H1 (cell line): ENCODE measurements at regions not wholly inside any gene's neighbourhood (a gene's known extent, or its start where the extent isn't known, plus 50 kb on each side); places are given as distances from the start of the nearest gene placed in this dataset.

Source experiments
- CTCF ChIA-PET: fragments of 300-600 bp; sonication (Branson Sonifier 250); formaldehyde crosslinking; loops from one replicate; lab custom pipeline; 2021; ENCODE audit not compliant: partially characterized antibody; lab: Charles Lee
- POLR2A ChIA-PET: fragments of 300-600 bp; sonication (Branson Sonifier 250); formaldehyde crosslinking; loops from one replicate; lab custom pipeline; 2021; ENCODE audit warnings: inconsistent platforms; ENCODE audit not compliant: partially characterized antibody; lab: Charles Lee
- DNase-seq, 2 experiments: peaks; one replicate each; pipeline versions ENCODE4 v3.0.0 to v3.0.0-alpha.2; 2010 to 2022; ENCODE audit warnings: low spot score in 2 of 2, low read depth in 1 of 2, mixed read lengths in 1 of 2
- FAIRE-seq: peaks from 2 replicates; lab custom pipeline; 2011; peaks lifted over from hg19 to GRCh38; lab: Jason Lieb, UNC
- H2AFZ ChIP-seq: 2 replicates; pipeline ENCODE4 v1.8.1; 2012; ENCODE audit warnings: low read length, inconsistent platforms
- H2AK5ac ChIP-seq: 2 replicates; pipeline ENCODE4 v1.6.1; 2013; ENCODE audit warnings: low read depth, low read length
- H2BK120ac ChIP-seq: replicated peaks from 2 replicates; pipeline ENCODE3; 2013; ENCODE audit warnings: low read depth, low read length, inconsistent platforms
- H2BK12ac ChIP-seq: 2 replicates; pipeline ENCODE4 v1.6.1; 2013; ENCODE audit warnings: low read depth, low read length
- H2BK15ac ChIP-seq: 2 replicates; pipeline ENCODE4 v1.6.1; 2013; ENCODE audit warnings: low read length
- H2BK20ac ChIP-seq: 2 replicates; pipeline ENCODE4 v1.6.1; 2013; ENCODE audit warnings: low read length
- H2BK5ac ChIP-seq: 2 replicates; pipeline ENCODE4 v1.6.1; 2013; ENCODE audit warnings: low read depth, low read length
- H3K14ac ChIP-seq: 2 replicates; pipeline ENCODE4 v1.6.1; 2013; ENCODE audit warnings: inconsistent platforms; ENCODE audit not compliant: insufficient read length
- H3K18ac ChIP-seq: 2 replicates; pipeline ENCODE4 v1.6.1; 2013; ENCODE audit warnings: low read length; ENCODE audit errors: extremely low read depth
- H3K23ac ChIP-seq: 2 replicates; pipeline ENCODE4 v1.6.1; 2013; ENCODE audit warnings: inconsistent platforms; ENCODE audit not compliant: insufficient read length
- H3K23me2 ChIP-seq: 2 replicates; pipeline ENCODE4 v1.6.1; 2013; ENCODE audit warnings: low read depth, low read length
- H3K27ac ChIP-seq: 2 replicates; pipeline ENCODE4 v1.6.1; 2011; ENCODE audit warnings: low read depth, low read length, inconsistent platforms
- H3K27me3 ChIP-seq, 4 experiments: replicated peaks in 1 of 4; 1 replicate in 1 of 4; 2 replicates in 3 of 4; pipeline versions ENCODE4 v1.6.1 to v1.8.1; 2011 to 2013; ENCODE audit warnings: low read length in 3 of 4, mild to moderate bottlenecking in 3 of 4, inconsistent platforms in 2 of 4, mixed read lengths in 2 of 4, moderate library complexity in 1 of 4; ENCODE audit not compliant: control insufficient read depth in 3 of 4, insufficient read depth in 3 of 4; ENCODE audit errors: extremely low read depth in 1 of 4
- H3K36me3 ChIP-seq, 4 experiments: 2 replicates each; pipeline versions ENCODE4 v1.6.1 to v1.8.1; 2011 to 2013; ENCODE audit warnings: mild to moderate bottlenecking in 4 of 4, low read length in 3 of 4, moderate library complexity in 2 of 4, control low read depth in 1 of 4, inconsistent platforms in 1 of 4; ENCODE audit not compliant: insufficient read depth in 4 of 4, control insufficient read depth in 2 of 4
- H3K4ac ChIP-seq: replicated peaks from 2 replicates; pipeline ENCODE3; 2013; ENCODE audit warnings: low read length, low read depth, mixed read lengths, inconsistent platforms; ENCODE audit not compliant: insufficient read length
- H3K4me1 ChIP-seq, 4 experiments: replicated peaks in 1 of 4; 1 replicate in 1 of 4; 2 replicates in 3 of 4; pipeline versions ENCODE4 v1.6.1 to v1.8.1; 2011 to 2013; ENCODE audit warnings: low read length in 3 of 4, inconsistent platforms in 2 of 4, mixed read lengths in 1 of 4; ENCODE audit not compliant: insufficient read depth in 4 of 4, control insufficient read depth in 3 of 4
- H3K4me2 ChIP-seq, 2 experiments: 2 replicates each; pipeline versions ENCODE4 v1.6.1 to v1.8.1; 2011 to 2013; ENCODE audit warnings: low read depth in 2 of 2, low read length in 2 of 2, control low read depth in 1 of 2, inconsistent platforms in 1 of 2, mild to moderate bottlenecking in 1 of 2; ENCODE audit not compliant: insufficient read depth in 1 of 2
- H3K4me3 ChIP-seq, 4 experiments: fragments of 200-600, 300-600 bp in 1 of 4; sonication (generic), shearing (Covaris generic), sonication (Bioruptor Twin) in 1 of 4; 2 replicates each; pipeline versions ENCODE4 v1.5.1 to v1.8.1; 2011 to 2016; ENCODE audit warnings: low read length in 4 of 4, low read depth in 3 of 4, control low read depth in 2 of 4, inconsistent platforms in 2 of 4, mild to moderate bottlenecking in 2 of 4, mixed read lengths in 1 of 4, moderate library complexity in 1 of 4; ENCODE audit not compliant: insufficient read depth in 2 of 4; ENCODE audit errors: extremely low read depth in 1 of 4
- H3K56ac ChIP-seq: replicated peaks from 2 replicates; pipeline ENCODE3; 2013; ENCODE audit warnings: low read depth, mild to moderate bottlenecking, mixed read lengths, low read length, inconsistent platforms; ENCODE audit not compliant: insufficient read length
- H3K79me1 ChIP-seq: 2 replicates; pipeline ENCODE4 v1.6.1; 2013; ENCODE audit warnings: low read depth, low read length, control low read depth
- H3K79me2 ChIP-seq, 2 experiments: 2 replicates each; pipeline versions ENCODE4 v1.6.1 to v1.8.1; 2012 to 2013; ENCODE audit warnings: low read length in 2 of 2, mild to moderate bottlenecking in 2 of 2, inconsistent platforms in 1 of 2; ENCODE audit not compliant: insufficient read depth in 2 of 2, control insufficient read depth in 1 of 2
- H3K9ac ChIP-seq, 4 experiments: replicated peaks in 1 of 4; 1 replicate in 1 of 4; 2 replicates in 3 of 4; pipeline versions ENCODE4 v1.6.1 to v1.8.1; 2011 to 2013; ENCODE audit warnings: low read depth in 3 of 4, low read length in 3 of 4, control low read depth in 2 of 4, mild to moderate bottlenecking in 2 of 4, moderate library complexity in 2 of 4, inconsistent platforms in 1 of 4; ENCODE audit errors: extremely low read depth in 1 of 4
- H3K9me3 ChIP-seq, 2 experiments: 2 replicates each; pipeline versions ENCODE4 v1.6.1 to v1.8.1; 2012 to 2013; ENCODE audit warnings: mild to moderate bottlenecking in 2 of 2, moderate library complexity in 2 of 2, control low read depth in 1 of 2, inconsistent platforms in 1 of 2, low read depth in 1 of 2, low read length in 1 of 2, mixed read lengths in 1 of 2; ENCODE audit not compliant: insufficient read depth in 2 of 2
- H4K20me1 ChIP-seq, 2 experiments: replicated peaks in 1 of 2; 2 replicates each; pipeline versions ENCODE3 to v1.8.1; 2011 to 2013; ENCODE audit warnings: inconsistent platforms in 2 of 2, low read length in 2 of 2, mild to moderate bottlenecking in 1 of 2; ENCODE audit not compliant: insufficient read depth in 2 of 2, control insufficient read depth in 1 of 2
- H4K5ac ChIP-seq: 2 replicates; pipeline ENCODE4 v1.6.1; 2013; ENCODE audit warnings: low read length, low read depth, mixed read lengths, inconsistent platforms; ENCODE audit not compliant: insufficient read length
- H4K8ac ChIP-seq: 2 replicates; pipeline ENCODE4 v1.8.0; 2013; ENCODE audit warnings: mild to moderate bottlenecking, moderate library complexity, low read length, inconsistent platforms; ENCODE audit not compliant: insufficient read depth; ENCODE audit errors: extremely low read depth
- H4K91ac ChIP-seq: replicated peaks from 2 replicates; pipeline ENCODE3; 2013; ENCODE audit warnings: low read length, mixed read lengths, inconsistent platforms; ENCODE audit not compliant: insufficient read length
- CBX8 ChIP-seq: fragments of 300-800, 300-1000 bp; sonication (generic); IDR thresholded peaks from 2 replicates; pipeline ENCODE4 v1.7.1; 2016; ENCODE audit warnings: low read depth, low read length, borderline replicate concordance
- CEBPB ChIP-seq: IDR thresholded peaks from 2 replicates; pipeline ENCODE4 v1.6.1; 2012; ENCODE audit warnings: low read depth, low read length
- CTBP2 ChIP-seq: IDR thresholded peaks from 2 replicates; pipeline ENCODE4 v1.7.0; 2011; ENCODE audit warnings: borderline replicate concordance, mild to moderate bottlenecking, moderate library complexity, mixed read lengths, low read length; ENCODE audit not compliant: insufficient read depth, insufficient read length
- CTCF ChIP-seq, 3 experiments: IDR thresholded peaks; 1 replicate in 2 of 3; 2 replicates in 1 of 3; pipeline versions ENCODE4 v1.5.1 to v1.6.1; 2011; ENCODE audit warnings: low read length in 3 of 3, mild to moderate bottlenecking in 3 of 3, inconsistent platforms in 2 of 3, low read depth in 1 of 3, moderate library complexity in 1 of 3; ENCODE audit not compliant: insufficient read depth in 1 of 3; ENCODE audit errors: control extremely low read depth in 1 of 3
- HDAC6 ChIP-seq: IDR thresholded peaks from one replicate; pipeline ENCODE4 v1.7.1; 2012; ENCODE audit warnings: low read depth, mild to moderate bottlenecking, inconsistent platforms, low read length, moderate library complexity
- SAP30 ChIP-seq: fragments of 300-600 bp; sonication (generic); IDR thresholded peaks from 2 replicates; pipeline ENCODE4 v1.7.1; 2012; ENCODE audit warnings: low read length, moderate library complexity, mild to moderate bottlenecking, inconsistent platforms; ENCODE audit not compliant: insufficient read depth, insufficient replicate concordance
- SIRT6 ChIP-seq: IDR thresholded peaks from one replicate; pipeline ENCODE4 v1.7.1; 2012; ENCODE audit warnings: low read length, inconsistent platforms
- SIX5 ChIP-seq: IDR thresholded peaks from 2 replicates; pipeline ENCODE4 v1.6.1; 2011; ENCODE audit warnings: mild to moderate bottlenecking, low read depth, low read length
- SP2 ChIP-seq: IDR thresholded peaks from 2 replicates; pipeline ENCODE4 v1.6.1; 2012; ENCODE audit warnings: mild to moderate bottlenecking, low read length, inconsistent platforms
- TAF1 ChIP-seq: IDR thresholded peaks from 2 replicates; pipeline ENCODE4 v1.6.1; 2011; ENCODE audit warnings: mild to moderate bottlenecking, low read depth, low read length
- USF2 ChIP-seq: IDR thresholded peaks from 2 replicates; pipeline ENCODE4 v1.6.1; 2011; ENCODE audit warnings: low read length, improper control_type of control experiment
- WGBS, 2 experiments: shearing (Covaris generic) in 1 of 2; methylation state at CpG; one replicate each; pipeline versions ENCODE4 v1.1.6 to v1.1.7; 2013 to 2015; ENCODE audit warnings: low lambda C conversion rate in 2 of 2, mixed read lengths in 2 of 2, inconsistent platforms in 1 of 2, low coverage in 1 of 2, missing lambda C conversion rate in 1 of 2; ENCODE audit not compliant: insufficient replicate concordance in 2 of 2, insufficient coverage in 1 of 2, insufficient read length in 1 of 2; ENCODE audit errors: extremely low coverage in 1 of 2, missing lambda C conversion rate in 1 of 2; 5-methylcytosine and 5-hydroxymethylcytosine counted together

GRCh38 chr12:18151036-18151435, 61.0 kb upstream of the RERGL start:
- no peaks in the 10 kb centered on the region for H3K79me2 ChIP-seq
- no peaks in the 10 kb centered on the region for H3K23me2 ChIP-seq
- no peaks in the 10 kb centered on the region for H3K27me3 ChIP-seq
- POLR2A ChIA-PET, result no interaction called here
- H2BK15ac ChIP-seq, result no peak overlapping the region
- no peak overlapping the region for H4K91ac ChIP-seq
- no peak overlapping the region for H2BK20ac ChIP-seq
- H3K4me2 ChIP-seq, result no peak overlapping the region
- H3K56ac ChIP-seq, result no peak overlapping the region
- no peak overlapping the region for H2AK5ac ChIP-seq
- H2AFZ ChIP-seq, result no peak overlapping the region
- no peak overlapping the region for H2BK120ac ChIP-seq
- H3K79me1 ChIP-seq, result no peaks in the 10 kb centered on the region
- CTCF ChIA-PET, result interaction anchor here (1.3 to 4.0 kb wide), 4 partner anchors 9 to 74 kb away, joined by 6 to 13 read pairs (median 10); no protein-coding TSS in a partner anchor
- no peak overlapping the region for H4K8ac ChIP-seq
- H3K36me3 ChIP-seq, result peaks cover 0 to 4% (median 0%) of the 10 kb centered on the region in 4 experiments; a peak in 1 of 8 replicates
- 80% methylated on average over 1 of the region's 1 CpG; no CpG with 5 or more reads in 1 of the 2 experiments for WGBS, 2 experiments
- no peak overlapping the region for H3K18ac ChIP-seq
- no peak overlapping the region for H3K14ac ChIP-seq
- DNase-seq (no peak), FAIRE-seq (no peak)
- H3K4me3 ChIP-seq, result no peak overlapping the region
- H3K9me3 ChIP-seq, result peaks cover 0 to 4% of the 10 kb centered on the region in 2 experiments; a peak in 1 of 4 replicates
- no peak overlapping the region for H2BK12ac ChIP-seq
- no peak overlapping the region for H2BK5ac ChIP-seq
- no peak overlapping the region for H3K27ac ChIP-seq
- no peak overlapping the region for H4K5ac ChIP-seq
- H3K4ac ChIP-seq, result no peak overlapping the region
- no peaks in the 10 kb centered on the region for H4K20me1 ChIP-seq
- H3K23ac ChIP-seq, result no peak overlapping the region
- no peak overlapping the region for H3K9ac ChIP-seq
- peaks cover 0 to 3% (median 3%) of the 10 kb centered on the region in 4 experiments; a peak in 3 of 7 replicates for H3K4me1 ChIP-seq
- TF ChIP-seq SIX5 (no peak), CBX8 (no peak), SP2 (no peak), USF2 (no peak), SAP30 (no peak), SIRT6 (no peak), CTBP2 (no peak), TAF1 (no peak), CTCF (IDR thresholded peaks at IDR 0.05; ENCODE audit: control extremely low read depth in 1 of 3, insufficient read depth in 1 of 3, low read depth in 1 of 3, low read length in 3 of 3) (no peak), CEBPB (no peak), HDAC6 (no peak)
